DMS79 (cell line): ENCODE measurements at regions not wholly inside any gene's neighbourhood (a gene's known extent, or its start where the extent isn't known, plus 50 kb on each side); places are given as distances from the start of the nearest gene placed in this dataset.

Experiments
- DNase-seq: peaks from one replicate; lab custom pipeline; 2025; lab: John Stamatoyannopoulos, UW

DNA sequence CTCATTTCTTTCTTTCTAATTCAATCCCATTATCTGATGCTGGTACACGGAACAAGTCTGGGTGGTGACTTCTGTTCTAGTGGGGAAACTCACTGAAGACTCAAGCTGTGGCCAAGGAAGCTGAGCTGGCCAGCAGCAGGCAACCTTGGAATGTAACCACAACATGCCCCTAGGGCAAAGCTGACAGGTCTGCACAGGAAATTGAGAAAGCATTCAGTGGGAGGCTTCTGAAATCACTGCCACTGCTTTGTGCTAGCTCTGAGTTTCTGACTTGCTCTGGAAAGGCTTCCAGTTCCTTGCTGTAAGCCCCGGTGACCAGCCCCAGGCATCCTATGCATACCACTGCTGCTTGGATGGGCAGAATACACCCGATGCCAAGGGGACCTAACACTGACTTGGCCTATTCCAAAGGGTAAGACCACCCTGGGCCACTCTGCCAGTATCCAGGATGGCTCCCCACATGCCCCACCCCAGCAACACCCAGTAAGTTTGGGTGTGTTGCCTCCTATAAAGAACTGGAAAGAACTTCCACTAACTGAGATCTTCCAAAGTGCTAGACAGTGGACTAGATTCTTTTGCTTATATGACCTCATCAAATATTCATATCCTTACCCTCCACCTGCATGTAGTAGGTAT lies 84.5 kb upstream of the CDKN3 start:
- DNase-seq = no peak

DNA sequence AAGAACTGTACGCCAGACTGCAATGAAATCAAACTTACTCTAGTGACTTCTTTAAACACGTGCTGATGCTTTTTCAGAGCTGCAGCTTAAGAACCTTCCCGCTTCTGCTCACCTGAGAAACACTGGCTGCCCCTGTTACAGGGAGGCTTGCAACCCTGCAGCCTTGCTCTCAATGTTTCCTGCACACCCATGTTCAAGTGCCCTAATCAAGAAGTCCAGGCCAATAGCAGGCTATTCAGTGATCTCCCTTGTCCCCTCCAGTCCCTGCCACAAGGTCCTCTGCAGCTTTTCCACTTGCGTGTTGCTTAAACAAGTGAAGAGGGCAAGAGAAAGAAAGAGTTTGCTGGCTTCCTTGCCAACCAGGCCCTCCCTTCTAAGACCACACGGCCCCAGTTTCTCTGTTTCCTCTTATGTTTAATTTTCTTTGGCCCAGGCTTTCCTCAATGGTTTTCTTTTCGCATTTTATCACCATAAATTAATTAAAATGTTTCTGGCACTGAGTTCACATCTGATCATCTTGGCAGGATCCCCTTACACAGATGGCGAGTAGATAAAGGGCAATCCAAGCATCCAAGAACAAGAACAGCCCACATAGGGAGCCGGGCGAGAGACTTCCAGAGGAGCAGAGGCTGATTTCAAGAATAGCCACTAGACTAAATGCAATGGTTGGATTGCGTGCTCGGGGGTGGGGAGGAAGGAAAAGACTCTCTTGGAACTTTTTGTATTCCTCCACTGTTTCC lies 82.3 kb upstream of the CDKN3 start:
- DNase-seq = no peak

GRCh38 chr14:54316652-54317051 lies 80.2 kb upstream of the CDKN3 start:
- DNase-seq = no peak

DNA sequence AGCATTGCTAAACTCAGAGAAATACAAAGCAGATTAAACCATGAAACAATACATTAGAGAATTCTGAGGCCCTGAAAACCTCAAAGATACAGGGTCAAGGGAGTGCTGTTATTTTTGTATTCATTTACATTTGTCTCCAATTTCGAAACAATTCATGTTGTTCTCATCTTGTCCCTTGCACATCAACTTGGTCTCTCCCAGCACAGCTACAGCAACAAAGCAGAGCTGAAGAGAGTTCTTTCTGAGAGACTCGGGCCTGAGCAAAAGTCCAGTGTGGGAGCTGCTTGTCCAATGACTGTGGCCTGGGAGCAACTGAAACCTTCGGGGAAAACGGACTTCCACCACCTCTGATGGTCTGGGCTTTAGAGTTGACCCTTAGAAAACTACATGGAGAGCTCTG lies 79.4 kb upstream of the CDKN3 start:
- no peak for DNase-seq

GRCh38 chr14:54322246-54322645 lies 74.6 kb upstream of the CDKN3 start:
- no peak for DNase-seq

GRCh38 chr14:54322701-54323337 lies 74.0 kb upstream of the CDKN3 start:
- no peak for DNase-seq

DNA sequence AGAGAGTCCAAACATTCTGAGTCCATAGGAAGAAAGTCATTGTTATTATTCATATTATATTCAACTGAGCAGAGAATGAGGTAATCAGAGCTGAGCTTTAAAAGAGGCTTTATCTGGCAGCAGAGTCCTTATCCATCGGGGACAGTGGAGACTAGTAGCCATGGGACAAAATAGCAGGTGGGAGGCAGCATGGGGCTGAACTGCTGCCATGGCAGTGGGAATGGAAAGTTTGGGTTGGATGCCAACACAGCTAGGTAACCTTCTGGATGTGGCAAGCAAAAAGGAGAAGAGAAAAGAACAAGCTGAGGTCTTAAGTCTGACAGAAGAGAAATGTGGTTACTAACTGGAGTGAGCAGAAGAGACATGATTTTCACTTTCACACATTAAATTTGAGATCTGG lies 71.0 kb upstream of the CDKN3 start:
- no peak for DNase-seq

DNA sequence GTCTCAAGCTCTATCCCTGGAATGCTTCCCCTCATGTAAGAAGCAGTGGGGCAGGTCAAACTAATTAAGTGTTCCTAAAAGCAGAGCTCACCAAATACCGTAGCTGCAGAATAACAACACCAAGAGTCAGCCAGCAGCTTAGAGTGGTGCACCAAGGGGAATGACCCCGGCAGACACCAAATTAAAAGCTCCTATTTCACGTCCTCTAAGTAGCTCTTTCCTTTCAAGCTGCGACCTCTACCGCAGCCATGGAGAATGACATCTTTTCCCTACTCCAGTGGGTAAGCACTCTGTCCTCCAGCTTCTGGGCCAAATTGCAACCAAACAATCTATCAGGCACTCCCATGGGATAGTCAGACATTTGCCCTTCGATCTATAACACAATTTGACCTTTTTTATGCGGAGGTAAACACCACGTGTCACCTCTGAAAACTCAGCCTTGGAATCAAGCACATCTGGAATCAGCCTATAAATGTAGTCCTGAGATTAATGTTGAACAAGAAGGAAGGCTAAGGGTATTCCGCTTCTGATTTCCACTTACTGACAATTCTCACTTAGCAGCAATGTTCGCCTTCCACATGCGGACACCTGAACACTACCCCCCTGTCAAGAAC lies 67.6 kb upstream of the CDKN3 start:
- DNase-seq = no peak

- no peak for DNase-seq
These were observed 65.9 kb upstream of the CDKN3 start for GRCh38 chr14:54330876-54331275.

- DNase-seq = no peak
These were observed 65.3 kb upstream of the CDKN3 start for GRCh38 chr14:54331516-54331915.

DNA sequence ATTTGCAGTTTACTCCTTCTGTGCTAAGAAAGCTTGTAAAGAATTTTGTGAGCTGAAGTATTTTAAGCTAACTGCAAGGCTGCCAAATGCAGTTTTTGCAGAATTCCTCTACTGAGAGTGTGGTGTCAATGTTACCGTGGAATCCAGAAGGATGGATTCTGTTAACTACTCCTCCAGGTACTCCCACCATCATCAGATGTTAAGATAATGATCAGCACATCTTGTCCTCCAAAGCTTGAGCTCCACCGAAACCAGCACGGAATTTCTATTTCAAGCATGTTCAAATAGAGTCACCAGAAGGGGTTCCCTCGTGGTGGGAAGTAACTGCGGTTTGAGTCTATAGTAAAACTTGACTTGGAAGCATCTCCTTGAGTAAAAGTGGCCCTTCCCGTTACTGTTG lies 64.3 kb upstream of the CDKN3 start:
- no peak for DNase-seq

DNA sequence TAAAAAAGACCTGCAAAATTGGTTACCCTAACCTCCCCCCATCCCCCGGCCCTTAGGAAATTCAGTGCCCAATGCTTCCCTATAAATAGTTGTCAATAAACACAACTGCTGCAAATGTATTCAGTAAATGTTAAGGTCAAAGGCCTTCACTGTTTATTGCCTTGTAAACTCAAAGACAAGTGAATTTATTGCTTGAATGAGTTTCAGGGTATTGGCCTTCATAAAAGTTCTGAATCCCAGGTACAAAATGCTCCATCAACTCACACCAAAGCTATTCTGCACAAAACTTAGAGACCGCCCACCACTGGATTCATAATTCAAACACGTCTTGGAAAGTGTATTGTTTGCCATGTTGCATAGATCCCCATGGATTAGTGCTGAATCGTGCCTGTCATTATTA lies 63.3 kb upstream of the CDKN3 start:
- DNase-seq = no peak

DNA sequence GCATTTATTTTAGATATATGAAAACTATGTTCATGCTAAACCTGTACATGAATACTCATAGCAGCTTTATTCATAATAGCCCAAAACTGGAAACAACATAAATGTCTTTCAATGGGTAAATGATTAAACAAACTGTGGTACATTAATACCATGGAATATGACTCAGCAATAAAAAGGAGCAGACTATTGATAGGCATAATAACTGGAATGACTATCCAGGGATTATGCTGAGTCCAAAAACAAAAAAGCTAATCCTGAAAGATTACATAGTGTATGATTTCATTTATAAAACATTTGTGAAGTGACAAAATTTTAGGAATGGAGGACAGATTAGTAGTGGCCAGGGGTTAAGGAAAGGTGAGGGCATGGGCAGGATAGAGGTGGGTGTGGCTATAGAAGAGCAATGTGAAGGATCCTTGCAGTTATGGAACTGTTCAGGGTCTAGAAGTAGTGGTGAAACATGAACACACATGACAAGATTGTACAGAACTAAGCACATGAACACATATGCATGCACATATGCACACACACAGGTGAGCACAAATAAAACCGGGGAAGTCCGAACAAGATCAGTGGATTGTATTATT lies 61.1 kb upstream of the CDKN3 start:
- no peak for DNase-seq

GRCh38 chr14:54337314-54337713 lies 59.5 kb upstream of the CDKN3 start:
- DNase-seq = no peak

- DNase-seq = peak; percentile 27
These were observed 58.0 kb upstream of the CDKN3 start for GRCh38 chr14:54338696-54339317.

GRCh38 chr14:54339771-54340170 lies 57.0 kb upstream of the CDKN3 start:
- no peak for DNase-seq

DNA sequence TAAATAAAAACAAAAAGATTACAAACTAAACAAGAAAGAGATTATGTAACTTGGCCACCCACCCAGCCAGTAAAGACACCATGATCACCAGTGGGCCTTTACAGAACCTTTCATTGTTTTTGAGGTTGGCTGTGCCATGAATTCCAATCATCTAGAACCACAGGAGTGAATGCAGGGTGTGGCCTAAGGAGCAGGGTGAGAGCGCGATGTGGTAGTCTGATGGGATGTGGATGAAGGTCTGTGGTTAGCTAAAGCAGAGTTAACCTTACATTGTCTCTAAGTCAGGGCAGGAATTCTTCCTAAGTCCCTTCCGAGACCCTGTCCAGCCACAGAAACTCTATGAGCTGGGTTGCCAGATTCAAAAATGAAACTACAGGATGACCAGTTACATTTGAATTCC lies 54.0 kb upstream of the CDKN3 start:
- no peak for DNase-seq

GRCh38 chr14:54343272-54344121 lies 53.3 kb upstream of the CDKN3 start:
- DNase-seq = peak; percentile 97

DNA sequence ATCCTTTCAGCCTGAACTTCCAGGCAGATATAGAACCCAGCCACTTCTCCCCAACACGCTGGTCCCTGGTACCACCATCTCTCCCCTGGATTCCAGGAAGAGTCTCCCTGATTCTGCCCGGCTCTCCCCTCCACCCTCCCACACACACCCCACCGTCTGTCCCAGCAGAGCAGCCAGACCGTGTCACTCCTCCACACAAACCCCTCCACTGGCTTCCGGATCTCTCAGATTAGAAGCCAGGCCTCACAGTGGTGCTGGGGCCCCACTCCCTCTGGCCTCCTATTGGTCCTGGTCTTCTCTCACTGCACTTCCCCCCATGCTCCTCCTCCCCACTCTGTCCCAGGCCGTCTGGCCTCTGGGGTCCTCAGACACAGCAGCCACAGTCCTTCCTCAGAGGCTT lies 52.4 kb upstream of the CDKN3 start:
- no peak for DNase-seq

DNA sequence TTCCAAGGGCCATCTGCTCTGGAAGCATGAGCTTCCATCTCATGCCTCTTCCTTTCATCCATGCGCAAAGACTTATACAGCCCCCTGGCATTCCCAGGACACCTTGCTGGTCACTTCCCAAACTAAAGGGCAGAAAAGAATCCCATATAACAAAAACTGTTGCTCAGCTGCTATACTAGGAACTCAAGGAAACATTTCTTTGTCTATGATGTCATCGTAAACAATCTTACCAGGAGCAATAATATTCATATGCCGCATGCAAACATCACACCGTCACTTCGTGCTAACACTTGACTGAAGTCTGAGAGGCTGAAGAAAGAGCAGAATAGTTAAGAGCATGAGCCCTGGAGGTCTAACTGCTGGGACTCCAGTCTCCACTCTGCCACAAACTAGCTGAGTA lies 50.5 kb upstream of the CDKN3 start:
- no peak for DNase-seq
